ENCODE measurements at regions not wholly inside any gene's neighbourhood (a gene's known extent, or its start where the extent isn't known, plus 50 kb on each side); places are given as distances from the start of the nearest gene placed in this dataset.

GRCh38 chr16:49011901-49012300 lies 269.7 kb downstream of the CBLN1 start:
- 8 to 31% methylated on average over 2 of the region's 2 CpGs for WGBS, 2 donors

GRCh38 chr16:49010879-49011278 lies 270.8 kb downstream of the CBLN1 start:
- DNase-seq: no peak
- no peak for TF ChIP-seq CTCF (IDR thresholded peaks at IDR 0.05)
- no peak for TF ChIP-seq POLR2A (IDR thresholded peaks at IDR 0.05)

More at GRCh38 chr16:49011901-49012300, 269.7 kb downstream of the CBLN1 start:
- intact Hi-C loops (cut with DNase I): no loop called here
- Histone ChIP-seq H3K4me1 (no peaks in the 10 kb centered on the region), H3K36me3 (no peaks in the 10 kb centered on the region), H3K9me3 (no peaks in the 10 kb centered on the region), H3K27me3 (peaks cover 0 to 39% (median 0%) of the 10 kb centered on the region in 4 donors), H3K27ac (no peak overlapping the region), H3K4me3 (no peak overlapping the region)
- TF ChIP-seq CTCF (IDR thresholded peaks at IDR 0.05) (no peak), POLR2A (IDR thresholded peaks at IDR 0.05) (no peak)
- DNase-seq: no peak

GRCh38 chr16:49010396-49010795 lies 271.2 kb downstream of the CBLN1 start:
- DNase-seq: no peak
- H3K27ac ChIP-seq: no peak overlapping the region
- no peak overlapping the region for H3K4me3 ChIP-seq
- 47 to 69% methylated on average over 4 of the region's 8 CpGs for WGBS, 2 donors
- H3K9me3 ChIP-seq: no peaks in the 10 kb centered on the region
- no peak for TF ChIP-seq CTCF (IDR thresholded peaks at IDR 0.05)
- no peak for TF ChIP-seq POLR2A (IDR thresholded peaks at IDR 0.05)
- H3K27me3 ChIP-seq: peaks cover 0 to 39% (median 0%) of the 10 kb centered on the region in 4 donors
- no peaks in the 10 kb centered on the region for H3K4me1 ChIP-seq
- H3K36me3 ChIP-seq: no peaks in the 10 kb centered on the region
- intact Hi-C loops (cut with DNase I): no loop called here

More at GRCh38 chr16:49010879-49011278, 270.8 kb downstream of the CBLN1 start:
- peaks cover 0 to 39% (median 0%) of the 10 kb centered on the region in 4 donors for H3K27me3 ChIP-seq
- no peaks in the 10 kb centered on the region for H3K9me3 ChIP-seq
- H3K4me1 ChIP-seq: no peaks in the 10 kb centered on the region
- intact Hi-C loops (cut with DNase I): no loop called here
- WGBS, 2 donors: 71 to 81% methylated on average over 6 to 7 of the region's 7 CpGs
- no peak overlapping the region for H3K4me3 ChIP-seq
- no peak overlapping the region for H3K27ac ChIP-seq
- no peaks in the 10 kb centered on the region for H3K36me3 ChIP-seq

- DNase-seq: no peak
- Histone ChIP-seq H3K27ac (no peak overlapping the region), H3K36me3 (no peaks in the 10 kb centered on the region), H3K27me3 (peaks cover 0 to 28% (median 0%) of the 10 kb centered on the region in 4 donors), H3K4me1 (no peaks in the 10 kb centered on the region), H3K4me3 (no peak overlapping the region), H3K9me3 (no peaks in the 10 kb centered on the region)
- 60 to 67% methylated on average over 1 of the region's 1 CpG for WGBS, 2 donors
- intact Hi-C loops (cut with DNase I): no loop called here
- TF ChIP-seq POLR2A (IDR thresholded peaks at IDR 0.05) (no peak), CTCF (IDR thresholded peaks at IDR 0.05) (no peak)
These were observed 272.4 kb downstream of the CBLN1 start for GRCh38 chr16:49009204-49009603.

- Histone ChIP-seq H3K4me3 (no peak overlapping the region), H3K9me3 (no peaks in the 10 kb centered on the region), H3K36me3 (no peaks in the 10 kb centered on the region), H3K27me3 (no peaks in the 10 kb centered on the region), H3K27ac (no peak overlapping the region), H3K4me1 (no peaks in the 10 kb centered on the region)
- 29% methylated on average over 2 to 4 of the region's 4 CpGs for WGBS, 2 donors
- TF ChIP-seq CTCF (IDR thresholded peaks at IDR 0.05) (no peak), POLR2A (IDR thresholded peaks at IDR 0.05) (no peak)
- DNase-seq: no peak
- intact Hi-C loops (cut with DNase I): no loop called here
These were observed 277.6 kb downstream of the CBLN1 start for GRCh38 chr16:49003992-49004391.

Data from esophagus squamous epithelium (tissue), 5 donors.